H9 (cell line): ENCODE measurements at regions not wholly inside any gene's neighbourhood (a gene's known extent, or its start where the extent isn't known, plus 50 kb on each side); places are given as distances from the start of the nearest gene placed in this dataset.

Experiments used
- DNase-seq: peaks from one replicate; pipeline ENCODE4 v3.0.0-alpha.2; 2017
- H2AFZ ChIP-seq: one replicate; pipeline ENCODE4 v1.6.1; 2013; ENCODE audit warnings: mild to moderate bottlenecking, low read length, control low read depth, moderate library complexity
- H2AK5ac ChIP-seq: 2 replicates; pipeline ENCODE4 v1.6.1; 2013; ENCODE audit warnings: low read length, control low read depth, mixed read lengths; ENCODE audit not compliant: insufficient read length
- H2BK120ac ChIP-seq: one replicate; pipeline ENCODE4 v1.6.1; 2013; ENCODE audit warnings: low read depth, mild to moderate bottlenecking, low read length, control low read depth, inconsistent platforms; ENCODE audit not compliant: poor library complexity, severe bottlenecking
- H2BK12ac ChIP-seq: 2 replicates; pipeline ENCODE4 v1.6.1; 2013; ENCODE audit warnings: low read length, control low read depth, mixed read lengths, low read depth; ENCODE audit not compliant: insufficient read length
- H2BK15ac ChIP-seq: 2 replicates; pipeline ENCODE4 v1.6.1; 2013; ENCODE audit warnings: low read depth, low read length, control low read depth
- H2BK20ac ChIP-seq: one replicate; pipeline ENCODE4 v1.6.1; 2013; ENCODE audit warnings: low read depth, mild to moderate bottlenecking, low read length, control low read depth, inconsistent platforms; ENCODE audit not compliant: poor library complexity, severe bottlenecking
- H2BK5ac ChIP-seq: 2 replicates; pipeline ENCODE4 v1.6.1; 2013; ENCODE audit warnings: low read length, control low read depth, mixed read lengths; ENCODE audit not compliant: insufficient read length
- H3K14ac ChIP-seq: 2 replicates; pipeline ENCODE4 v1.6.1; 2013; ENCODE audit warnings: low read length, control low read depth; ENCODE audit not compliant: insufficient read depth
- H3K18ac ChIP-seq: 2 replicates; pipeline ENCODE4 v1.6.1; 2013; ENCODE audit warnings: low read depth, mild to moderate bottlenecking, mixed read lengths, low read length, control low read depth; ENCODE audit not compliant: insufficient read length
- H3K23ac ChIP-seq: 2 replicates; pipeline ENCODE4 v1.6.1; 2013; ENCODE audit warnings: low read length, control low read depth, mixed read lengths, low read depth; ENCODE audit not compliant: insufficient read length
- H3K23me2 ChIP-seq: 2 replicates; pipeline ENCODE4 v1.6.1; 2013; ENCODE audit warnings: low read depth, mild to moderate bottlenecking, mixed read lengths, low read length, control low read depth; ENCODE audit not compliant: insufficient read length, poor library complexity, severe bottlenecking
- H3K27ac ChIP-seq: 2 replicates; pipeline ENCODE4 v1.5.1; 2013; ENCODE audit warnings: low read length, control low read depth, mixed read lengths, low read depth; ENCODE audit not compliant: insufficient read length
- H3K27me3 ChIP-seq: 2 replicates; pipeline ENCODE4 v1.6.1; 2013; ENCODE audit warnings: low read length, control low read depth, inconsistent platforms; ENCODE audit not compliant: insufficient read depth
- H3K4ac ChIP-seq: 2 replicates; pipeline ENCODE4 v1.6.1; 2013; ENCODE audit warnings: low read depth, mild to moderate bottlenecking, control low read depth, inconsistent platforms, low read length, moderate library complexity
- H3K4me1 ChIP-seq: 2 replicates; pipeline ENCODE4 v1.6.1; 2013; ENCODE audit warnings: low read length, control low read depth, inconsistent platforms; ENCODE audit not compliant: insufficient read depth
- H3K4me2 ChIP-seq: 2 replicates; pipeline ENCODE4 v1.6.1; 2013; ENCODE audit warnings: low read length, control low read depth, mixed read lengths; ENCODE audit not compliant: insufficient read length, insufficient read depth
- H3K56ac ChIP-seq: 2 replicates; pipeline ENCODE4 v1.6.1; 2013; ENCODE audit warnings: low read depth, mild to moderate bottlenecking, mixed read lengths, low read length, control low read depth; ENCODE audit not compliant: insufficient read length
- H3K79me1 ChIP-seq: 2 replicates; pipeline ENCODE4 v1.6.1; 2013; ENCODE audit warnings: low read depth, mild to moderate bottlenecking, moderate library complexity, low read length, control low read depth, inconsistent platforms; ENCODE audit not compliant: insufficient read depth, poor library complexity, severe bottlenecking
- H3K79me2 ChIP-seq: 2 replicates; pipeline ENCODE4 v1.6.1; 2013; ENCODE audit warnings: low read length, control low read depth, inconsistent platforms; ENCODE audit not compliant: insufficient read depth
- H3K9ac ChIP-seq: 2 replicates; pipeline ENCODE4 v1.6.1; 2013; ENCODE audit warnings: low read length, control low read depth, mixed read lengths; ENCODE audit not compliant: insufficient read length; ENCODE audit errors: extremely low read depth
- H3K9me3 ChIP-seq: one replicate; pipeline ENCODE4 v1.6.1; 2013; ENCODE audit warnings: low read depth, low read length, inconsistent platforms; ENCODE audit not compliant: control insufficient read depth
- H3T11ph ChIP-seq: one replicate; pipeline ENCODE4 v1.6.1; 2013; ENCODE audit warnings: mild to moderate bottlenecking, low read length, control low read depth, inconsistent platforms
- H4K20me1 ChIP-seq: one replicate; pipeline ENCODE4 v1.6.1; 2013; ENCODE audit not compliant: control insufficient read depth, insufficient read length, insufficient read depth
- H4K5ac ChIP-seq: 2 replicates; pipeline ENCODE4 v1.6.1; 2013; ENCODE audit warnings: low read depth, mild to moderate bottlenecking, mixed read lengths, low read length, control low read depth; ENCODE audit not compliant: insufficient read length
- H4K8ac ChIP-seq: replicated peaks from 2 replicates; pipeline ENCODE4 v1.6.1; 2013; ENCODE audit warnings: low read length, control low read depth, mixed read lengths, low read depth; ENCODE audit not compliant: insufficient read length
- H4K91ac ChIP-seq: 2 replicates; pipeline ENCODE4 v1.6.1; 2013; ENCODE audit warnings: low read depth, mild to moderate bottlenecking, moderate library complexity, mixed read lengths, low read length, control low read depth; ENCODE audit not compliant: insufficient read length
- H3K27ac Mint-ChIP-seq, 3 experiments: 2 replicates in 2 of 3; 3 replicates in 1 of 3; pipeline ENCODE4 v1.8.0; 2020 to 2021; ENCODE audit warnings: mixed read lengths in 3 of 3, mild to moderate bottlenecking in 1 of 3, moderate library complexity in 1 of 3
- H3K27me3 Mint-ChIP-seq: 2 replicates; pipeline ENCODE4 v1.8.0; 2021; ENCODE audit warnings: low read depth, mild to moderate bottlenecking, moderate library complexity, mixed read lengths
- H3K36me3 Mint-ChIP-seq, 3 experiments: 2 replicates in 2 of 3; 3 replicates in 1 of 3; pipeline ENCODE4 v1.8.0; 2020 to 2021; ENCODE audit warnings: low read depth in 3 of 3, mixed read lengths in 3 of 3; ENCODE audit not compliant: insufficient read depth in 1 of 3
- H3K4me1 Mint-ChIP-seq, 2 experiments: 2 replicates each; pipeline ENCODE4 v1.8.0; 2020; ENCODE audit warnings: mixed read lengths in 2 of 2
- H3K4me3 Mint-ChIP-seq, 2 experiments: 2 replicates in 1 of 2; 3 replicates in 1 of 2; pipeline ENCODE4 v1.8.0; 2020 to 2021; ENCODE audit warnings: mild to moderate bottlenecking in 2 of 2, mixed read lengths in 2 of 2, moderate library complexity in 1 of 2
- H3K9me3 Mint-ChIP-seq, 2 experiments: 2 replicates in 1 of 2; 3 replicates in 1 of 2; pipeline ENCODE4 v1.8.0; 2020; ENCODE audit warnings: mild to moderate bottlenecking in 2 of 2, mixed read lengths in 2 of 2, moderate library complexity in 1 of 2
- CTCF ChIP-seq: fragments of 200-600 bp; sonication (generic); conservative IDR thresholded peaks from 3 replicates; pipeline ENCODE4 v1.8.0; 2021; ENCODE audit warnings: antibody characterized with exemption, mild to moderate bottlenecking
- WGBS: extraction: QIAGEN DNeasy Blood & Tissue Kit; methylation state at CpG from one replicate; pipeline ENCODE4 v1.1.7; 2013; ENCODE audit warnings: missing lambda C conversion rate, low lambda C conversion rate, mixed read lengths; ENCODE audit not compliant: insufficient read length; ENCODE audit errors: extremely low coverage; 5-methylcytosine and 5-hydroxymethylcytosine counted together

GRCh38 chrX:5702890-5703289 lies 525.8 kb downstream of the NLGN4X start:
- no peak overlapping the region for H3K4ac ChIP-seq
- Mint-ChIP-seq H3K27ac (no peak overlapping the region), H3K4me1 (peaks cover 3 to 8% of the 10 kb centered on the region in 2 experiments), H3K4me3 (no peak overlapping the region), H3K27me3 (no peaks in the 10 kb centered on the region), H3K36me3 (no peaks in the 10 kb centered on the region), H3K9me3 (no peaks in the 10 kb centered on the region)
- no peak overlapping the region for H2BK15ac ChIP-seq
- no peaks in the 10 kb centered on the region for H3K79me1 ChIP-seq
- no peak overlapping the region for H3K4me2 ChIP-seq
- no peak for DNase-seq
- H2BK120ac ChIP-seq, result no peak overlapping the region
- no peaks in the 10 kb centered on the region for H4K20me1 ChIP-seq
- H3K9me3 ChIP-seq, result no peaks in the 10 kb centered on the region
- no peak overlapping the region for H3T11ph ChIP-seq
- H3K27ac ChIP-seq, result no peak overlapping the region
- H3K79me2 ChIP-seq, result no peaks in the 10 kb centered on the region
- H3K23ac ChIP-seq, result no peak overlapping the region
- H3K27me3 ChIP-seq, result no peaks in the 10 kb centered on the region
- H2AK5ac ChIP-seq, result no peak overlapping the region
- H2AFZ ChIP-seq, result no peak overlapping the region
- no peak overlapping the region for H2BK20ac ChIP-seq
- H2BK5ac ChIP-seq, result no peak overlapping the region
- no peak overlapping the region for H3K18ac ChIP-seq
- no peak overlapping the region for H3K9ac ChIP-seq
- H4K5ac ChIP-seq, result no peak overlapping the region
- TF ChIP-seq CTCF, result no peak
- H4K8ac ChIP-seq, result no peak overlapping the region
- no CpG with 5 or more reads among the region's 1 CpG for WGBS
- H2BK12ac ChIP-seq, result no peak overlapping the region
- H3K4me1 ChIP-seq, result no peaks in the 10 kb centered on the region
- no peaks in the 10 kb centered on the region for H3K23me2 ChIP-seq
- H4K91ac ChIP-seq, result no peak overlapping the region
- no peak overlapping the region for H3K56ac ChIP-seq
- H3K14ac ChIP-seq, result no peak overlapping the region
